Smooth muscle cell (in vitro differentiated cells): ENCODE measurements at regions not wholly inside any gene's neighbourhood (a gene's known extent, or its start where the extent isn't known, plus 50 kb on each side); places are given as distances from the start of the nearest gene placed in this dataset.

Experiments used
- DNase-seq: peaks from one replicate; lab custom pipeline; 2025; ENCODE audit not compliant: unreplicated experiment; lab: John Stamatoyannopoulos, UW
- H2AFZ ChIP-seq: fragments of 200-600 bp; sonication (generic); 2 replicates; pipeline ENCODE4 v1.6.0; 2016; ENCODE audit warnings: antibody characterized with exemption, low read depth, mild to moderate bottlenecking
- H3F3A ChIP-seq: fragments of 200-600 bp; sonication (generic); 2 replicates; pipeline ENCODE4 v1.6.0; 2017; ENCODE audit warnings: antibody characterized with exemption, low read depth
- H3K27ac ChIP-seq: fragments of 200-600 bp; sonication (generic); 2 replicates; pipeline ENCODE4 v1.5.1; 2016; ENCODE audit warnings: low read depth, mild to moderate bottlenecking
- H3K27me3 ChIP-seq: fragments of 200-600 bp; sonication (generic); 2 replicates; pipeline ENCODE4 v1.6.1; 2016; ENCODE audit warnings: low read depth, mild to moderate bottlenecking
- H3K36me3 ChIP-seq: fragments of 200-600 bp; sonication (generic); 2 replicates; pipeline ENCODE4 v1.5.1; 2016; ENCODE audit warnings: low read depth
- H3K4me1 ChIP-seq: fragments of 200-600 bp; sonication (generic); 2 replicates; pipeline ENCODE4 v1.5.1; 2016; ENCODE audit warnings: low read depth
- H3K4me2 ChIP-seq: fragments of 200-600 bp; sonication (generic); 2 replicates; pipeline ENCODE4 v1.6.0; 2016; ENCODE audit warnings: mild to moderate bottlenecking
- H3K4me3 ChIP-seq: fragments of 200-600 bp; sonication (generic); 2 replicates; pipeline ENCODE4 v1.5.1; 2016; ENCODE audit warnings: mild to moderate bottlenecking
- H3K79me2 ChIP-seq: fragments of 200-600 bp; sonication (generic); 2 replicates; pipeline ENCODE4 v1.6.0; 2016; ENCODE audit warnings: low read depth, mild to moderate bottlenecking
- H3K9ac ChIP-seq: fragments of 200-600 bp; sonication (generic); 2 replicates; pipeline ENCODE4 v1.6.0; 2016; ENCODE audit warnings: low read depth
- H3K9me3 ChIP-seq: fragments of 200-600 bp; sonication (generic); replicated peaks from 2 replicates; pipeline ENCODE4 v1.5.1; 2016; ENCODE audit warnings: low read depth
- H4K20me1 ChIP-seq: fragments of 200-600 bp; sonication (generic); 2 replicates; pipeline ENCODE4 v1.6.0; 2016; ENCODE audit warnings: low read depth
- WGBS: methylation state at CpG from one replicate; pipeline ENCODE4 v1.1.7; 2016; ENCODE audit warnings: low lambda C conversion rate; 5-methylcytosine and 5-hydroxymethylcytosine counted together
- TF ChIP-seq, protein P1 (sequence below): fragments of 200-600 bp; sonication (generic); IDR thresholded peaks from 2 replicates; pipeline ENCODE4 v1.5.1; 2017; ENCODE audit warnings: borderline replicate concordance, mild to moderate bottlenecking, antibody characterized with exemption; ENCODE audit not compliant: insufficient read depth, poor library complexity, severe bottlenecking

DNA sequence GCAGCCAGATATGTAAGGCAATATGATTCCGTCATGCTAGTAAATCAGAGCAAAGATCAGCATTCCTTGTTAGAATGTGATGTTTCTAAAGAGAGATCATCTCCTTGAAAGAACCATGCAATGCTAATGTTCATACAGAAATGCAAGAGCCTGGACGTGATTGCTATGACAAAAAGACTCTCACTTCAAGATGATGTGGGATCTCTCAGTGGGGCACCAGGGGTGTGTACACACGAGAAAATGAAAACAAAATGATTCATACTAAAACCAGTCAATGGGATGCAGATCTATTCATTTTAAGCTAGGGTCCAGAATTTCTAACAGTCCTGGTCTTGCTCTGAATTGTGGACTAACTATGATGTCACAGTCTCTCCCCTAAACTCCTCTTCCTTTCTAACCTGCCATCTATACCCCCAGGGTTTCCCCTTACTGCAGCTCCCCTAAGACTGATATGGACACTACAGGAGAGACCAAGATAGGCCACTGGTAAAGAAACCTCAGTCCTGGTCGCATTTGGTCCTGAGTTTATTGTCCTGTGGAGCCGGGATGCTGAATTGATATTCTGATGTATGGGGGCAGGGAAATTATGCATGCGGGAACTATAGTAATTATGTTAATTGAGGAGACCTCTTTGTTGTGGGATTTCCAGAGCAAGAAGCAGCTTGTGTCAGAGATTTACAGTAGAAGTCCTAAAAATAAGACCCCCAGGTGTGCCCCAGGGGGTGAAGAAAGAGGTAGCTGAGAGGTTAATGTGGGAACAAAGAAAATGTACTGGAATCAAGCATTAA lies 179.0 kb downstream of the PMP22 start:
- H3K9me3 ChIP-seq, result no peaks in the 10 kb centered on the region
- no peaks in the 10 kb centered on the region for H3K36me3 ChIP-seq
- H3K4me1 ChIP-seq, result no peaks in the 10 kb centered on the region
- H3K4me2 ChIP-seq, result no peak overlapping the region
- peaks cover 26% of the 10 kb centered on the region for H3K27me3 ChIP-seq
- no peak overlapping the region for H2AFZ ChIP-seq
- WGBS, result 64% methylated on average over 6 of the region's 6 CpGs
- H4K20me1 ChIP-seq, result no peaks in the 10 kb centered on the region
- H3K27ac ChIP-seq, result no peak overlapping the region
- H3K9ac ChIP-seq, result no peak overlapping the region
- no peak for DNase-seq
- TF ChIP-seq, protein P1, sequence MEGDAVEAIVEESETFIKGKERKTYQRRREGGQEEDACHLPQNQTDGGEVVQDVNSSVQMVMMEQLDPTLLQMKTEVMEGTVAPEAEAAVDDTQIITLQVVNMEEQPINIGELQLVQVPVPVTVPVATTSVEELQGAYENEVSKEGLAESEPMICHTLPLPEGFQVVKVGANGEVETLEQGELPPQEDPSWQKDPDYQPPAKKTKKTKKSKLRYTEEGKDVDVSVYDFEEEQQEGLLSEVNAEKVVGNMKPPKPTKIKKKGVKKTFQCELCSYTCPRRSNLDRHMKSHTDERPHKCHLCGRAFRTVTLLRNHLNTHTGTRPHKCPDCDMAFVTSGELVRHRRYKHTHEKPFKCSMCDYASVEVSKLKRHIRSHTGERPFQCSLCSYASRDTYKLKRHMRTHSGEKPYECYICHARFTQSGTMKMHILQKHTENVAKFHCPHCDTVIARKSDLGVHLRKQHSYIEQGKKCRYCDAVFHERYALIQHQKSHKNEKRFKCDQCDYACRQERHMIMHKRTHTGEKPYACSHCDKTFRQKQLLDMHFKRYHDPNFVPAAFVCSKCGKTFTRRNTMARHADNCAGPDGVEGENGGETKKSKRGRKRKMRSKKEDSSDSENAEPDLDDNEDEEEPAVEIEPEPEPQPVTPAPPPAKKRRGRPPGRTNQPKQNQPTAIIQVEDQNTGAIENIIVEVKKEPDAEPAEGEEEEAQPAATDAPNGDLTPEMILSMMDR, result no peak
- no peaks in the 10 kb centered on the region for H3F3A ChIP-seq
- no peak overlapping the region for H3K4me3 ChIP-seq
- H3K79me2 ChIP-seq, result no peaks in the 10 kb centered on the region

GRCh38 chr17:15083225-15083624 lies 181.9 kb downstream of the PMP22 start:
- H3K4me1 ChIP-seq, result no peaks in the 10 kb centered on the region

DNA sequence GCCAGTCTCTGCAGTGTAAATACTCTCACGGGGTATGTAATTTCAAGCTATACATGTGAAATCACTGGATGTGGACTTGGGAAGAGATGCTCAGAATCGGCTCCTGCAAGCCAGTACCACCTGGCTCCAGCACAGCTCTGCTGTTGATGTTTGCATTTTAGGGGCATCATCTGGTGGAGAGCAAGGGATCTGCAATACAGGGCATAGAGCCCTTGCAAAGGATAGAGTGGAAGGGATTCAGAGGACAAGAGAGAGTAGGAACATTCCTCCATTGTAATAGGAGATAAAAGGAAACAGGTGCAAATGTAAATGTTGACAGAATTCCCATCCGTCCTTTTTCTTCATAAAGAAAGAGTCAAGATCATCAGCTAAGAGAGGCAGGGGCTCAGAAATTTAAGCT lies 184.1 kb downstream of the PMP22 start:
- Histone ChIP-seq H3K4me1 (peaks cover 10% of the 10 kb centered on the region), H3K9ac (no peak overlapping the region), H3K4me3 (no peak overlapping the region), H3K27ac (no peak overlapping the region), H3F3A (no peaks in the 10 kb centered on the region), H4K20me1 (no peaks in the 10 kb centered on the region), H3K4me2 (no peak overlapping the region), H3K36me3 (no peaks in the 10 kb centered on the region), H3K27me3 (peaks cover 18% of the 10 kb centered on the region), H3K79me2 (no peaks in the 10 kb centered on the region), H2AFZ (no peak overlapping the region), H3K9me3 (no peaks in the 10 kb centered on the region)
- TF ChIP-seq, protein P1, result no peak
- no peak for DNase-seq
- WGBS, result 96% methylated on average over 3 of the region's 3 CpGs

More at GRCh38 chr17:15083225-15083624, 181.9 kb downstream of the PMP22 start:
- DNase-seq, result no peak
- no peak overlapping the region for H3K9ac ChIP-seq
- no peaks in the 10 kb centered on the region for H3K36me3 ChIP-seq
- H3K27ac ChIP-seq, result no peak overlapping the region
- no peak overlapping the region for H2AFZ ChIP-seq
- no peaks in the 10 kb centered on the region for H3K79me2 ChIP-seq
- no peaks in the 10 kb centered on the region for H4K20me1 ChIP-seq
- WGBS, result 87% methylated on average over 5 of the region's 5 CpGs
- H3K4me3 ChIP-seq, result no peak overlapping the region
- H3K4me2 ChIP-seq, result no peak overlapping the region
- H3K27me3 ChIP-seq, result peaks cover 18% of the 10 kb centered on the region
- H3F3A ChIP-seq, result no peaks in the 10 kb centered on the region
- H3K9me3 ChIP-seq, result no peaks in the 10 kb centered on the region
- TF ChIP-seq, protein P1, result no peak

DNA sequence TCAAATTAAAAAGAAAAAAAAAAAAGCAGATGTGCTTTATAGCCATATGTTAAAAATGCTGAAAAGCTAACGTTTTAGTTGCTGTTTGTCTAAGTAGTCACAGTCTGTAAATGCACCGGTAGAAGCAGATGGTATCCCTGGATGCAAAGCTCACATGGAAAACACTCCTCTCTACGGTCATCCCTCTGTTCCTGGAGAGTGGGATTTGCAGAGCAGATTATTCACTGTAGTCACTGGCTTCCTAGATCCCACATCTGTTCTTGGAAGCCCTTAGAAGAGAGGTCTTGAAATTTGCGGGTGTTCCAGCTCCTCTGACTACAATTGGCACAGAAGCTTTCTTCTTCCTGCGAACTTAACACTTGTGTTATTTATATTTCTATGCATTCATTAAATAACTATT lies 186.6 kb downstream of the PMP22 start:
- Histone ChIP-seq H3K79me2 (no peaks in the 10 kb centered on the region), H3K27me3 (peaks cover 7% of the 10 kb centered on the region), H3K4me2 (no peak overlapping the region), H3F3A (no peaks in the 10 kb centered on the region), H3K9ac (no peak overlapping the region), H3K9me3 (no peaks in the 10 kb centered on the region), H3K36me3 (no peaks in the 10 kb centered on the region), H3K4me3 (no peak overlapping the region), H3K4me1 (peaks cover 10% of the 10 kb centered on the region), H2AFZ (no peak overlapping the region), H3K27ac (no peak overlapping the region), H4K20me1 (no peaks in the 10 kb centered on the region)
- no peak for DNase-seq
- 68% methylated on average over 5 of the region's 5 CpGs for WGBS
- TF ChIP-seq, protein P1, result no peak
